Endothelial cell (in vitro differentiated cells): ENCODE measurements at regions not wholly inside any gene's neighbourhood (a gene's known extent, or its start where the extent isn't known, plus 50 kb on each side); places are given as distances from the start of the nearest gene placed in this dataset.

Source experiments
- DNase-seq: peaks from one replicate; pipeline ENCODE4 v3.0.0; 2021; ENCODE audit warnings: low spot score
- H3K27ac Mint-ChIP-seq: one replicate; pipeline ENCODE4 v1.8.0; 2021; ENCODE audit warnings: mixed read lengths, inconsistent platforms; ENCODE audit not compliant: unreplicated experiment
- H3K27me3 Mint-ChIP-seq: one replicate; pipeline ENCODE4 v1.8.0; 2021; ENCODE audit warnings: mild to moderate bottlenecking, moderate library complexity, mixed read lengths, inconsistent platforms; ENCODE audit not compliant: unreplicated experiment
- H3K36me3 Mint-ChIP-seq: one replicate; pipeline ENCODE4 v1.8.0; 2021; ENCODE audit warnings: mild to moderate bottlenecking, low read depth, mixed read lengths, inconsistent platforms; ENCODE audit not compliant: unreplicated experiment
- H3K4me1 Mint-ChIP-seq: one replicate; pipeline ENCODE4 v1.8.0; 2021; ENCODE audit warnings: mild to moderate bottlenecking, mixed read lengths, inconsistent platforms; ENCODE audit not compliant: unreplicated experiment
- H3K4me3 Mint-ChIP-seq: one replicate; pipeline ENCODE4 v1.8.0; 2021; ENCODE audit warnings: mild to moderate bottlenecking, mixed read lengths, inconsistent platforms; ENCODE audit not compliant: unreplicated experiment
- H3K9me3 Mint-ChIP-seq: one replicate; pipeline ENCODE4 v1.8.0; 2021; ENCODE audit warnings: mixed read lengths, inconsistent platforms; ENCODE audit not compliant: unreplicated experiment
- CTCF ChIP-seq: fragments of 200-600 bp; sonication (generic); IDR thresholded peaks from one replicate; pipeline ENCODE4 v1.5.0; 2021; ENCODE audit warnings: antibody characterized with exemption; ENCODE audit not compliant: unreplicated experiment

- no peaks in the 10 kb centered on the region for H3K36me3 Mint-ChIP-seq
- H3K9me3 Mint-ChIP-seq: no peaks in the 10 kb centered on the region
- H3K27ac Mint-ChIP-seq: no peak overlapping the region
- DNase-seq: peak; percentile 60
- H3K4me1 Mint-ChIP-seq: peaks cover 17% of the 10 kb centered on the region
- H3K4me3 Mint-ChIP-seq: no peak overlapping the region
- peaks cover 7% of the 10 kb centered on the region for H3K27me3 Mint-ChIP-seq
- TF ChIP-seq CTCF: no peak
Observed at GRCh38 chr6:168132531-168133167, 53.6 kb upstream of the FRMD1 start.

DNA sequence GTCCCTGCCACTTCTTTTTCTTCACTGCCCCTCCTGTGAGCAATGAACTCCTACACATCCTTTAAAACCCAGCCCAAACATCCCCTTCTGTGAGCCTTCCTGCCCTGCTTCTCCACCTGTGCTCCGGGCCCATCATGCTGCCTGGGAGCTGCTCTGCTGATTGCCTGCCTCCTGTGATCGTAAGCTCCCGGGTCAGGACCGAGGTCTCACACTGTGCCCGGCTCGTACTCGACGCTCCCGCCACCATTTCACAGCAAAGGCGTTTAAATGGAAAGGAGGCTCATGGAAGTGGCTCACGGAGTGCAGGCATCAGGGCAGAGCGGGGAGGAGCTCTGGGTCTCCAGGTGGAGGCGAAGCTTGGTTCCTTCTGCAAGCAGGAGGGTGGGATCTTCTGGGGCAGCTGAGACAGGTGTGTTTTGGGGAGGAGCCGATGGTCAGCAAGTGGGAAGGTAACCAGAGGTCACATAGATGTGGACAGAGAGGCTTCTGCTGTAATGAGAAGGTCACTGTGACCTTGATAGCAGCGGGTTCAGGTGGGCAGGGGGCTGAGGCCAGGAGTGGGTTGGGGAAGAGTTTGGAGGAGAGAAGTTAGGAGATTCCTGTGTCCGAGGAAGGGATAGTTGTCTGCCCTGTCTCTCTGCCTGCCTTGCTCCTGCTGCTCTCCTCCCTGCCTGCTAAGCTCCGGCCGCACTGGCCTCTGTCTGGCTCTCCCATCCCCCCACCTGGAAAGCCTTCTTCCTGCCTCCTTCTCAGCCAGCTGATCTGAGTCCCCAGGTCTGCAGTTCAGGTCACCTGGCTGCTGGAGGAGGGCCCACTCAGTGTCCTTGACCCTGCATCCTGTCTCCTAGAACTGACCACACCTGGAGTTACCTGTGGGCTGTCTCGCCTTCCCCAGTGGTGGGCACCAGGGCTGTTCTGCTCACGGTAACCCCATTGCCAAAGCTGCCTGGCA, 52.7 kb upstream of the FRMD1 start:
- Mint-ChIP-seq H3K9me3 (no peaks in the 10 kb centered on the region), H3K27ac (peak overlapping the region; percentile 18), H3K4me3 (no peak overlapping the region), H3K4me1 (peaks cover 17% of the 10 kb centered on the region), H3K36me3 (no peaks in the 10 kb centered on the region), H3K27me3 (peaks cover 7% of the 10 kb centered on the region)
- DNase-seq: peak; percentile 38
- TF ChIP-seq CTCF: no peak

GRCh38 chr6:168130697-168131371, 51.8 kb upstream of the FRMD1 start:
- no peak for TF ChIP-seq CTCF
- Mint-ChIP-seq H3K9me3 (no peaks in the 10 kb centered on the region), H3K27me3 (peaks cover 7% of the 10 kb centered on the region), H3K27ac (no peak overlapping the region), H3K4me3 (no peak overlapping the region), H3K36me3 (no peaks in the 10 kb centered on the region), H3K4me1 (peaks cover 17% of the 10 kb centered on the region)
- no peak for DNase-seq

GRCh38 chr6:168130168-168130696, 51.2 kb upstream of the FRMD1 start:
- Mint-ChIP-seq H3K9me3 (no peaks in the 10 kb centered on the region), H3K4me1 (peaks cover 17% of the 10 kb centered on the region), H3K27me3 (peaks cover 7% of the 10 kb centered on the region), H3K27ac (no peak overlapping the region), H3K36me3 (no peaks in the 10 kb centered on the region), H3K4me3 (no peak overlapping the region)
- DNase-seq: no peak
- TF ChIP-seq CTCF: no peak
